GM21515 (cell line): ENCODE measurements at regions not wholly inside any gene's neighbourhood (a gene's known extent, or its start where the extent isn't known, plus 50 kb on each side); places are given as distances from the start of the nearest gene placed in this dataset.

Source experiments
- ATAC-seq: cut with Tn5 transposase; IDR thresholded peaks from one replicate; pipeline ENCODE4 v1.9.1; 2021; ENCODE audit not compliant: unreplicated experiment

DNA sequence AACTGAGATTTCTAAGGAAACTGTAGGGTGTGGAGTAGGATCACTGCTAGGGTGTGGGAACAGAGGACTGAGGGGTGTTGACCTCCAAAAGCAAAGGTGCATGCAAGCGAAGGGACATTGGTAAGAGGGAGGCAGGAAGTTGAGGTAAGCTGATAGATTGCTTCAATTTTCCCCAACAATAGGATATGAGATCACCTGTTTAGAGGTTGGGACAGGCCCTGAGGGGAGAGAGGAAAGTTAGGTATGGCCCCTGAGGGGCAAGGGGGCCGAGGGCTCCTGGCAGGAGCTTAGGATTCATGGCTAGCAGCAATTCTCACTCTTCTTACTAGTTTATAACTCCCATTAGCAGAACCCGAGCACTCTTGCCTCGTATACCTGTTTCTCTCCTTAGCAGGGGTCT, 106.8 kb upstream of the RPS6KA2 start:
- no peak for ATAC-seq

DNA sequence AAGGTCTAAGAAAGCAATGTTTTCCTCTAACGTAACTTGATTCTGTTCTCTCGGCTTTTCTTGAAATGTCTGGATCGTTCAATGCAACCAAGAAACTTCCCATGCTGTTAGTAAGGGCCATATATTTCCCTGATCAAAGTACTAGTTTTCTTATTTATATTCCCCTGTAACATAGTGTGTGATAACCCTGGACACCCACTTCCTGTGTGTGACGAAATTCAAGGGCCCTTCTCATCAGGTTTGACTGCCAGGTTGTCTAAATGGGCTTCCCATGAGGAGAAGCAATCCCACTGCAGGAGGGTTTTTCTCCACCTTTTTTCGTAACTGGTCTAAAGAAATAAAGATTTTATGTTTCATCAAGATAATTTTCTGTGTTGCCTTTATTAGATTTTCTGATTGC, 102.6 kb upstream of the RPS6KA2 start:
- ATAC-seq: no peak

DNA sequence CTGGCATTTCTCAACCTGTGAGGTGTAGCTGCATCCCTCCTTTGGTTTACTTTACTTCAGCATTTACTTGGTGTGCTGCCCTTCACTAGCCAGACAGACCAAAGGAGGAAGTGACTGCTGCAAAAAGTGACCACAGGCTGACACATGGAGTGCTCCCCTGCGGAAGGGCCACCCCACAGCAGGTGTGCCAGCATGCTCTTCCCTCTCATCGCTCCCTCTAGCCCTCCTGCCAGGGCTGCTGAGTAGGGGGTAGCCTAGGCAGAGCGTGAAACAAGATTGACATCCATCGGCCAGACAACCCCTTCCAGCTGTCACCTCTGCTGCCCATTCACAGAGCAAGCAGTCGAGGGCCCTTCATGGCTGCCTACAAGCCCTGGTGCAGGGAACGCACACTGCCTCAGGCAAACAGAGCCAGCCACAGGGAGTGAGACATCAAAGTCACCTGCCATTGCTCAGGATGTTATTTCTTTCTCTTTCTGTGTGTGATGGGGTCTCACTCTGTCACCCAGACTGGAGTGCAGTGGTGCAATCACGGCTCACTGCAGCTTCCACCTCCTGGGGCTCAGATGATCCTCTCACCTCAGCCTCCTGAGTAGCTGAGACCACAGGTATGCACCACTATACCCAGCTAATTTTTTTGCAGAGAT, 102.0 kb upstream of the RPS6KA2 start:
- ATAC-seq: no peak

DNA sequence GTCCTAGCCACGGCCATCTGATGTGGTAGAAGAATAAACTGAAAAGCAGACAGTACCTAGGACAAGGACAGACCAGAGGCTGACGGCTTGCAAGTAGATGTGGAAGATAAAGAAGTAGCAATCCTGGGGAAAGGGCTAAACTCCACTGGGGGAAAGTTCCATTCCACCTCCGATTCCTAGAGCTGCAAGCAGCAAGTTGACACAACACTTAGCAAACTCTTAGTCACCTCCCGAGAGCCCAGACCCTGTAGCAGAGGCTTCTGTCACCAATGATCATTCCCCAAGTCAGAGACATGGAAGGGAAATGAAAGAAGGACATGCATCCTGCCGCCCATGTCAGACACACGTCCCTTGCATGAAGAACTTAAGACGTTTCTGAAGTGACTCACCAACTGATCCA, 99.2 kb upstream of the RPS6KA2 start:
- ATAC-seq: no peak

DNA sequence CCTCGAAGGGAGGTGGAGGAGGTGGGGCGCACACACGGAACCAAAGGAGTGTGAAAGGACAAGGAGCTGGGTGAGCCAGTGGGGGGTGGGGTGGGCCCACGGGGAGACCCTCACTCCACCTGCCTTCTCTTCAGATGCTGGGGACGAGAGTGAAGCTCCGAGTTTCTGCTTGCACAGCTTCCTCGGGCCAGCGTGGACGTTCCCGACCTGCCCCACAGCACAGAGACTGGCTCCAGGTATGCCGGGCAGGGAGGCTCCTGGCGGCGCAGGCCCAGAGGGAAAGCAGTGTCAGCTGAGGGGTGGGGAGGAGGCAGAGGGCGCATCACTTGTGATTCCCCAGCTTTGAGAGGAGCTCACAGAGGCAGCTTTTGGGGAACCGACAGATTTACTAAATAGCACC, 98.5 kb upstream of the RPS6KA2 start:
- ATAC-seq: no peak

DNA sequence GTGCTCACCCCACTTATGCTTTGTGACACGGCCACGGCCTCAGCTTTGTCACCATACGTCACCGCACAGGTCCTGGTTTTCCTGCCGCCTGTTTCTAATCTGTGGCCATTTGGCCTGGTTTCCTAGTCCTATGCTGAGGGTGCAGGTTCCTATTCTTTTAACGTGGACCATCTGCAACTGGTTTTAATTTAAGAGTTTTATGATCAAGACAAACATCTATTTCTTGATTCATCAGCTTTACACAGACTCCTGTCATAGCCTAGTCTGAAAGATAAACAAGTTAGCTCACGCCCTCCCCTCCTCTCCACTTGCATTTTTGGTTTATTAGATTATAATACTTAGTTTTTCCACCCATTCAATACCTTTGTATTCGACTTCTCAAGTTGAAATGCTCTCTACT, 97.5 kb upstream of the RPS6KA2 start:
- no peak for ATAC-seq

DNA sequence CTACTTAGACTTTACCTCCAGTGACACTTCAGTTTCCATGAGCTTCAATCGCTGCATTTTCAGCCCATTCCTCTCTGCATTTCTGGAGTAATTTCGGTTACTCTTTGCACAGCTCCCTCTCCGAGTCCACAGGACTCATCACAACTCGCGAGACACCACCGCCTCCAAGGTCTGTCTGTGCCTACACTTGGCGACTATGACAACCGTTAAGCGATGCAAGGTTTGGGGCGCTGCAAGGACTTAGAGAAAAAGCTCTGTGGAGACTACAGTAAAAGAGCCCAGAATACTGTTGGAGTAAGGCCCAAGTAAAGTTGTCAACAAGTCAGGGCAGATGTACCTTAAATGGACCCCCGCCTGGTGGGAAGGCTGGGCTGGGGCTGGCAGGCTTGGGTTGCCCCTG, 95.7 kb upstream of the RPS6KA2 start:
- no peak for ATAC-seq

DNA sequence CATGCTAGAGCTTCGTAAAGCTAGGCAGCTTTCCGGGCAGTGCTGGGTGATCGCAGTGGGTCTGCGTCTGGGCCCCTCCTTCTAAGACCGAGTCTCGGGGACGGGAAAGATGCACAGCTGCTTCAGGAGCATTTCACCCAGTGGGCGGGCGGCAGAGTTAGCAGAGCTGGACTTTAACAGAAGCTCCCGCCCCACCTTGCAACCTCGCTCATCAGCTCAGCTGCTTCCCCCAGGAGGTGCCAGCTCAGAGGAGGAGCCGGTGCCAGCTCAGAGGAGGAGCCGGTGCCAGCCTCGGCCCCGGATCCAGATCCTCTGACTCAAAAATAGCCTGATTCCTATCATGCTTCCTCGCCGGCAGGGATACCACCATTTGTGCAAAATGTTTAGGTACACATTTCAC, 94.5 kb upstream of the RPS6KA2 start:
- ATAC-seq: no peak

DNA sequence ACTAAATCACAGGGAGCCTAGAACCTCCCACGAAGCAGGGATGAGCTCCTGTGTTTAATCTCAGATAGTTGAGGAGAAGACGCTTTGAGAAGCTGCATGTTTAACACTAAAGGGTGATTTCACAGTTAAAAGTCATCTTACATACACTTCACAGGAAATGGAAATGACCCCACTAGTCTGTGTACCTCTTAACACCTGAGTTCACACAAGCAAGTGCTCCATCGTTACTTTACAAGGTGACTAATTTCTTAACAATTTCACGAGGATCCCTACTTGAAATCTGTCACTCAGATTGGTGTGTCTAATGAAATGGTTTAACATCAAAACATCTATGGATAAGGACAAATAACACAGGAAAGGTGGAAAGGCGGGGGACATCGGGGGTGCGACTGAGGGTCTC, 93.8 kb upstream of the RPS6KA2 start:
- ATAC-seq: no peak

DNA sequence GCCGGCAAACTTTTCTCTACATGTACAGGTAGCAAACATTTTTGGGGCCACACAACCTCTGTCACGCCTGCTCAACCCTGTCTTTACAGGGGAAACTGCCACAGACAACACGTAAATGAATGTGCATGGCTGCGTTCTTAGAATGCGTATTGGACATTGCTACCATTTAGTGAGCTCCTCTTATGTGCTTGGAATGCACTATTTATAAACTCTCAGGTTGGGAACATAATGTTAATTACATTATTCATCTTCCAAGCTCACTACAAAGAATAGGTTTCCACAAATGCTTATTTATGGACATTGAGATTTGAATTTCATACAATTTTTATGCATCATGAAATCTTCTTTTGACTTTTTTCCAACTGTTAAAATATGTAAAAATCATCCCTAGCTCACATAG, 92.0 kb upstream of the RPS6KA2 start:
- no peak for ATAC-seq

DNA sequence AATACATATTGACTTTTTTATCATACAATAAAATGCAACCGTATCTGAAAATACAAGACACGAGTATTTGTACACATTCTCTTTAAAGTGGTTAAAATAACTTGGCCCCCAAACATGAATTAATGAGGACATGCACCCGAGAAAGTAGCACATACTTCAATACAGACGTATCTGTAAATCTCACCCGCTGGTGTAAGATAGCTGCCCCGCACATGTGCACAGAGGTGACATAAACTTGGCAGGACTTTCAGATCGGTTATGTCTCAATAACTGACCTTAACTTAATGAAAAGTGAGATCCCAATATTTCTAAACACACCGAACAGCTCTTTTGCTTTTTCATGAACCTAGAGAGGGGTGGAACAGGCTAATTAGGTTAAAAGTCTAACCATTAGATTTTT, 91.5 kb upstream of the RPS6KA2 start:
- no peak for ATAC-seq

DNA sequence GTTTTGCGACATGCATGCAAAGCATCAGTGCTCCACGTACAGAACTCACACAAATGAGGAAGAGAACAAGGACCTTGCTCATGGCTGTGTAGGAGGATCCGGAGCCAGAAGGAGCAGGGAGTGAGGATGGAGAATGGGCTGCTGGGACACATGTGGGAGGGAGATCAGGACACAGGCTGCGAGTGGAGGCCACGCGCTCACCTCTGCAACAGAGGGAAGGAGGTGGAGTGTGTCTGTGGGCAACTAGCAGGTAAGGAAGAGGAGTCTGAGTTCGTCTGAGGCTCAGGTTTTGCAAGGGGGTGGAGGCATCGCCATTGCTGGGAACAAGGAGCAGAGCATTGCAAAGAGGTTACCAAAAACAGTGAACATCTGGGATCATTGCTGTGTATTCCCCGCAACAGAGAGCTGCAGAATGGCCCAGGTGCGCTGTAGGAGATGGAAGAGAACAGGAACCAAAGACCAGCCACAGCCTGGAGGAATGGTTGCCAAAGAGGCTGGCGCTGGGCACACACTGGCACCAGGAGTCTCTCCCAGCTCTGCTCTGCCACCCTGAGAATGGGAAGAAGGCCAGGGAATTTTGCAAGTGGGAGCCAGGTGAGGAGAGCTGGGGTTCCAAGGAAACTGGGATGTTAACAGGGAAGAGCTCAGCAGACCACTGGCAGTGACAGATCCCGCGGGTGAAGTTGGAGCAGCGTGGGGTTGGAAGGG, 90.0 kb upstream of the RPS6KA2 start:
- no peak for ATAC-seq

DNA sequence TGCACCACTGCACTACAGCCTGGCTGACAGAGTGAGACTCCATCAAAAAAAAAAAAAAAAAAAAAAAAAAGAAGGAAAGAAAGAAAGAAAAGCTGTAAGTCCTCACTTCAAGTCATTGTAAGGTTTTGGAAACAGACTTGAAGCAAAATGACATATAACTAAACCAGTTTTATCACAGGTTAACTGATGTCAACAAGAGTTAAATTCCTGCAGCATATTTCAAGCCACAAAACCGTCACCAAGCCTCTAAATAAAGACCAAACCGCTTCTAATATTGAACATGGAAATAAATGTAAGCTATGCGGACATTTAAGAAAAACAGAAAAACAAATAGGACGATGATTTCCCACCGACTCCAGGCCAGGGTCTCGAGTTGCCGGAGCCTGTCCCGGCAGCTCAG, 88.9 kb upstream of the RPS6KA2 start:
- ATAC-seq: no peak

DNA sequence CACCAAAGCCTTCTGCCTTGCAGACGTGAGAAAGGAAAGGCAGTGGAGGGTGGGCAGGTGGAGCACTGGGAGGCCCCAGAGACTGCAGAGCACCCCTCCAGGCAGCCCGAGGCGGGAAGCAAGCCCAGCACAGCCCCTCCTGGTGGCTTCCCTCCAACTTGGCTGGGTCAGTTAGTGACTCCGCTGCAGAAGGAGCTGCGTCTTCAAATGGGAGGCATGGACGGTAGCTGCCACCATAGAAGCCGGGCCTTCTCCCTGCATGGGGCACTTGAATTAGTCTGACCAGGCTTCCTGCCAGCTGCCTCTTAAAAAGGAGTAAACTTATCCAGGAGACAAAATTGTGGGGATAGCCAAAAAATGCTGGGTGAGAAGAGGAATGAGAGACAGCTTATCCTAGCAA, 88.0 kb upstream of the RPS6KA2 start:
- no peak for ATAC-seq

DNA sequence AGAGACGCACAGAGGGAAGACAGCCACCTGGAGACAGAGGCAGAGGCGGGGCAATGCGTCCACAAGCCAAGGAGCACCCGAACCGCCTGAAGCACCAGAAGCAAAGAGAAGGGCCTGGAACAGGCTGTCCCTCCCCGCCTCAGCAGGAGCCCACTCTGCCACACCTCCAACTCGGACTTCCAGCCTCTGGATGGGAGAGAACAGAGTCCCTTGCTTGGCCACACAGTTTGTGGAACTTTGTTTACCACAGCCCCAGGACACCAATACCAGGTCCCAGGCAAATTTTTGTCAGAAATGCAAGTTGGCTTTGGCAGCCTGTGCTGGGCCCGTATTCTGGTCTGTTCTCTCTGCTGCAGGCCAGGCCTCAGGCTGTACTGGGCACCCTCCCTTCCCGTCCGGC, 87.5 kb upstream of the RPS6KA2 start:
- no peak for ATAC-seq

DNA sequence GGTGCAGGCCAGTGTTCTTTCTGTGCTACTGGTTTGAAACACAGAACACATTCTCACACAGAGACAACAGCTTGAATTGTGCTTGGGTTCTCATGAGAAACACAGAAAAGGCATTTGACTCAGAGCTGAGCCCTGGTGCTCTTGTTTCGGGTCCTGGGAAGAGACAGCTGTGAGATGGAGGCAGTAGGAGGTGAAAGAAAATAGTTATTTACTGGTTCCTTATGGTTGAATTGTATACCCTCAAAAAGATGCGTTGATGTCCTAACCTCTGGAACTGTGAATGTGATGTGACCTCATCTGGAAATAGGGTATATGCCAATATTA, 87.1 kb upstream of the RPS6KA2 start:
- no peak for ATAC-seq

DNA sequence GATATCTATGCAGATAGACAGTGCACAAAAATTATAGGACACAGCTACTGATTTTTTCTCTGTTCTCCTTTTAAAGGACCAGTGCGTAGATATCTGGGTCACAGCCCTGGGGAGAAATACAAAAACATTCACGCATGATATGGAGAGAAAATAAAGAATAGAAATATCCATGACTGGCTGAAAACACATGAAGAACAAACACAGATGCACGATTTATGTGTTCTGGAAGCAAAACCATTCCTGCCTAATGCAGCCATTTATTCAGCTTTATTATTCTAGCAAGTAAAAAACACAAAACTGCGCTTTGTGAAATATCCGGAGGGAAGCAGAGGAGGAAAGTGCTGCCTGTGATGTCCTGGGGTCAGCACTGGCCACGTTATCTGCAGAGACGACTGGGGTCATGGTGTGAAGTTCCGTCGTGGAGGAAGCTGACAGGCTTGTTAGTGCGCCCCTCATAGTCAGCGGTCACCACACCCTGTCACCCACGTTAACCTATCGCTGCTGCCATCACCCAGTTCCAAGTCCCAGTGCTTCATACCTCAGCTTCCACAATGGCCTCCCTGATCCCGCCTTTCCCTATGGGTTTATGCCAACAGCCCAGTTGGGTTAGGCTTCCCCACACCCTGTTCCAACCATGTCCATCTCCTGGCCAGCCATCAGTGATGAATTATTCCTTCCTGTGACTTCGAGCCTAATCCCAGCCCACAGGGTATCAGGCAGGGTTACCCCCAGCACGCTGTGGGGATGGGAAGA, 86.6 kb upstream of the RPS6KA2 start:
- no peak for ATAC-seq

DNA sequence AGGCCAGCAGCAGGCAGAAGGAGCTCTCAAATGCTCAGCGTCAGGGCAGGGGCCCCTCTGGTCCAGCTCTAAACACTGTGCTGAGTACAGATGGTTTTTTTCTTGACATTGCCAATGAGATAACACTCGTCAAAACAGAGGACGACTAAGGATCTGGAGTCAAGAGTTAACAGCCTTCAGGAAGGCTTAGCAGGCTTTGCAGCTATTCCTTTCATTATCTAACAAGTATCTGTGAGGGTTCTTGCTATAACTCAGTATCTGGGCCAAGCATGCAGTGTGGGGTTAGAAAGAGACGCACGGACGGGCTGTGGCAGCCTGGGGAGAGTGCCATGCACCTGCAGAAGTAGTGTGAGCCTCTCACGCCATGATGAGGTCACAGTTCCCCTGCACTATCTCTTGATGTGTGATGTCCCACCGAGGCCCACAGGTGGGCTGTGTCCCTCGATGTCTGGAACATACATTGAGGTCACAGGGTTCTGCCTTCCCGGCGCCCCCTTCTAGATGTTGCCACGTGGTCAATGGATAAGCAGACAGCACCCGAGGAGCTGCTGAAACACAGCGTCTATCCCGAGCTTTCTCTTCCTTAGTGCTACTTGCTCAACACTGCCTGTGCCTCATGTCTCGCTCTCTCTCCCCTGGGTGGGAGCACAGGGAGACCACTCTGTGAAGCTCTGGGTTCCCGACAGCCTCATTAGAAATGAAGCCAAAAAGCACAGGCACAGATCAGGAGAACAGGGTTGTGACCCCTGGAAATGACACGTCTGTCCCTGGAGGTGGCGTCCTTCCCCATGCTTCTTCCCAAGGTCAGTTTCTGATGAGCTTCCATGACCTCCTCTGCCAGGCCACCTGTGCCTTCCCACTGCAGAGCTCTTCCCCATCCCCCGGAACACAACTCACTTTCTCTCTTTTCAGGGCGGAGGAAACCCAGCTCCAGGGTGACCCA, 85.5 kb upstream of the RPS6KA2 start:
- no peak for ATAC-seq

DNA sequence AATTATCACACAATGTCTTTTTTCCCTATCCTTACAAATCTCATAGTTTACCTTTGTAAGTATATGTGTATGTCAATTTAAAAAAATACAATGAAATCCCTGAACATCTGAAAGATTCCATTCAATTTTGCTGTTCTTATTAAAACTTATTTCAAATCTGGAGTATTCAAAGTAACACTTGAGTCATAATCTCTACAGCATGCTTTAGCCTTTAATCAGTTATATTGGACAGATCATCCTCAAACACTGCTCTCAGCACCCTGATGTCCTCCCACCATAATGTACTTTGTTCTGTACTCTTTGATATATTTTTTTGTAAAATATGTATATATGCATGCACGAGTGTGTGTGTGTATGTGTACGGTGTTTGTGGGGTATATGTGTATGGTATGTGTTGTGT, 83.0 kb upstream of the RPS6KA2 start:
- ATAC-seq: no peak

DNA sequence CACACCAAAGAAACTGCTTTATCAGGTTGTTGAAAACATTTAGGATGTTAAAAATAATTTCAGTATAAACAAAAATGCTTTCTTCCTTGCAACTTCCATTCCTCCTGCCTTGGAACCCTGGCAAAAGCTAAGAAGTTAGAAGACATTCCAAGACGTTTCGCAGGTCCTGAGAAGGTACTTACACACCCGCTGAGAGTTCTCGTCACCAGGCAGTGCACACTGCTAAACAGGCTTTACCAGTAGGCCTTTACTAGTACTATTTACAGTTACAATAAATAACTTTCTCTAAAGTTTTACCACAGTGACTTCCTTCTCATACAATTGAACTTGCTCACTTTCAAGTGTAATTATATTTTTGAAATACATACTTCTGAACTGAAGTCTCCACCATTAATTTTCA, 81.4 kb upstream of the RPS6KA2 start:
- no peak for ATAC-seq

DNA sequence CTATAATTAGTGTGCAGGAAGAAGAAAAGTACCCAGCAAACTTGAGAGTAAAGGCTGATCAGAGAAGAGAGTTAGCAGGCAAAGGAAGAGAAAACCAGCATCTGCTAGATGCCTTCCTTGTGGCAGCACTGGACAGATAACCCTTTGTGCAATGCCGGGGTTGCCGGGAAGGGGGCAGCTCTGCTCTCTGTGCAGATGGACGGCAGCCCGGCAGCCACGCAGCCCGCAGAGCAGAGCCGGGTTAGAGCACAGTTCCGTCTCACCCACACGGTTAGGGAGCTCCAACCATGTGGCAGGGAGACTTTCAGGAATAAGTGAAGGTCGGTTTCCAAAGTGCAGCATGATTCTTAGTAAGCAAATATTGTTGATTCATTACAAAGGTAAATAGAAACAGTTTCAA, 80.0 kb upstream of the RPS6KA2 start:
- ATAC-seq: no peak
